Parathyroid adenoma (tissue), 2 donors: ENCODE measurements at regions not wholly inside any gene's neighbourhood (a gene's known extent, or its start where the extent isn't known, plus 50 kb on each side); places are given as distances from the start of the nearest gene placed in this dataset.

Source experiments
- H2AFZ ChIP-seq: fragments of 300-600 bp; sonication (generic); one replicate; pipeline ENCODE4 v1.7.0; 2017; ENCODE audit warnings: antibody characterized with exemption, mild to moderate bottlenecking
- H3K27ac ChIP-seq: fragments of 300-600 bp; sonication (generic); one replicate; pipeline ENCODE4 v1.7.0; 2017
- H3K27me3 ChIP-seq: fragments of 300-600 bp; sonication (generic); one replicate; pipeline ENCODE4 v1.7.0; 2017; ENCODE audit warnings: low read length; ENCODE audit not compliant: control insufficient read depth, insufficient read depth
- H3K36me3 ChIP-seq: fragments of 300-600 bp; sonication (generic); one replicate; pipeline ENCODE4 v1.7.0; 2017; ENCODE audit warnings: low read length; ENCODE audit not compliant: control insufficient read depth, insufficient read depth
- H3K4me1 ChIP-seq: fragments of 300-600 bp; sonication (generic); one replicate; pipeline ENCODE4 v1.7.0; 2017; ENCODE audit warnings: control low read depth
- H3K4me2 ChIP-seq: fragments of 300-600 bp; sonication (generic); one replicate; pipeline ENCODE4 v1.7.0; 2017; ENCODE audit warnings: low read length
- H3K4me3 ChIP-seq: fragments of 300-600 bp; sonication (generic); one replicate; pipeline ENCODE4 v1.7.0; 2017; ENCODE audit warnings: low read depth, low read length
- H3K79me2 ChIP-seq: fragments of 300-600 bp; sonication (generic); one replicate; pipeline ENCODE4 v1.7.0; 2017; ENCODE audit warnings: control low read depth
- H3K9ac ChIP-seq: fragments of 300-600 bp; sonication (generic); one replicate; pipeline ENCODE4 v1.7.0; 2017; ENCODE audit warnings: mild to moderate bottlenecking
- H3K9me3 ChIP-seq: fragments of 300-600 bp; sonication (generic); one replicate; pipeline ENCODE4 v1.7.0; 2017; ENCODE audit warnings: low read length; ENCODE audit not compliant: control insufficient read depth
- TF ChIP-seq, protein P1 (sequence below): fragments of 300-600 bp; sonication (generic); IDR thresholded peaks from one replicate; pipeline ENCODE4 v1.7.0; 2017; ENCODE audit warnings: antibody characterized with exemption, mild to moderate bottlenecking
- donor health status: primary hyperparathyroidism.

DNA sequence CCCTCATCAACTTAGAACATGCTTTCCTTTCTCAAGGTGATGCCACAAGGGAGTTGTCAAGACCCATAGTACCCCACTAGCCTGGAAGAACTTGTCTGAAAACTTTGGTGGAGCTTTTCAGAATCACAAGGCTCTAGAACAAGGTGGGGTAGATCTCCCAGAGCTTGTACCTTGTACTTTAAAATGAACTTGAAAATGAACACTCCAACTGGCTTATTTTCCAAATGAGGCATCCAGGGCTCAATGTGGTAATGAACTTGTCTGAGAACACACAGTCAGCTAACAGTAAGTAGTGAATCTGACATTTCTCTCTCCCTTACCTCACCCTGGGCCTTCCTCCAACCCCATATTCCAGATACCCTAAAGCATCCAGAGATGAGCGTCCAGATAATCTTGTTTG lies 81.8 kb upstream of the THBS1 start:
- no peak overlapping the region for H3K4me3 ChIP-seq
- no peak overlapping the region for H3K9ac ChIP-seq
- H2AFZ ChIP-seq, result no peak overlapping the region
- no peaks in the 10 kb centered on the region for H3K79me2 ChIP-seq
- no peak overlapping the region for H3K27ac ChIP-seq
- H3K4me2 ChIP-seq, result no peak overlapping the region
- no peaks in the 10 kb centered on the region for H3K4me1 ChIP-seq
- no peaks in the 10 kb centered on the region for H3K36me3 ChIP-seq
- H3K9me3 ChIP-seq, result no peaks in the 10 kb centered on the region
- TF ChIP-seq, protein P1, sequence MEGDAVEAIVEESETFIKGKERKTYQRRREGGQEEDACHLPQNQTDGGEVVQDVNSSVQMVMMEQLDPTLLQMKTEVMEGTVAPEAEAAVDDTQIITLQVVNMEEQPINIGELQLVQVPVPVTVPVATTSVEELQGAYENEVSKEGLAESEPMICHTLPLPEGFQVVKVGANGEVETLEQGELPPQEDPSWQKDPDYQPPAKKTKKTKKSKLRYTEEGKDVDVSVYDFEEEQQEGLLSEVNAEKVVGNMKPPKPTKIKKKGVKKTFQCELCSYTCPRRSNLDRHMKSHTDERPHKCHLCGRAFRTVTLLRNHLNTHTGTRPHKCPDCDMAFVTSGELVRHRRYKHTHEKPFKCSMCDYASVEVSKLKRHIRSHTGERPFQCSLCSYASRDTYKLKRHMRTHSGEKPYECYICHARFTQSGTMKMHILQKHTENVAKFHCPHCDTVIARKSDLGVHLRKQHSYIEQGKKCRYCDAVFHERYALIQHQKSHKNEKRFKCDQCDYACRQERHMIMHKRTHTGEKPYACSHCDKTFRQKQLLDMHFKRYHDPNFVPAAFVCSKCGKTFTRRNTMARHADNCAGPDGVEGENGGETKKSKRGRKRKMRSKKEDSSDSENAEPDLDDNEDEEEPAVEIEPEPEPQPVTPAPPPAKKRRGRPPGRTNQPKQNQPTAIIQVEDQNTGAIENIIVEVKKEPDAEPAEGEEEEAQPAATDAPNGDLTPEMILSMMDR, result no peak
- H3K27me3 ChIP-seq, result no peaks in the 10 kb centered on the region

DNA sequence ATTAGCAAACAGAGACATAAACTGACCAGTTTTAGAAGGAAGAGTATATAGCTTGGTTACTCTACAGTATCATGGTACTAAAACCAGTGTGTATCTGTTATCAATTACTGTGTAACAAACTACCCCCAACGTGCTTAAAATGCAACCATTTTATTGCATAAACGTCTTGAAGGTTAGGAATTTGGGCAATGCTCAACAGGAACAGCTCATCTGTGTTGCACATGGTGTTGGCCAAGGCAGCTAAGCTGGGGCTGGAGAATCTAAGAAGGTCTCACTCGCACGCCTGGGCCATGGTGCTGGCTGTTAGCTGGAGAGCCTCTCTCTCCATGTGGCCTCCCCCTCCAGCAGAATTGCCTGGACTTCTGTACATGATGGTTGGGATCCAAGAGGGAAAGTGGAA lies 81.2 kb upstream of the THBS1 start:
- H3K36me3 ChIP-seq, result no peaks in the 10 kb centered on the region
- TF ChIP-seq, protein P1, result no peak
- H3K9ac ChIP-seq, result no peak overlapping the region
- H3K4me1 ChIP-seq, result no peaks in the 10 kb centered on the region
- H3K4me3 ChIP-seq, result no peak overlapping the region
- H3K4me2 ChIP-seq, result no peak overlapping the region
- no peak overlapping the region for H3K27ac ChIP-seq
- H3K9me3 ChIP-seq, result no peaks in the 10 kb centered on the region
- no peak overlapping the region for H2AFZ ChIP-seq
- no peaks in the 10 kb centered on the region for H3K27me3 ChIP-seq
- H3K79me2 ChIP-seq, result no peaks in the 10 kb centered on the region

DNA sequence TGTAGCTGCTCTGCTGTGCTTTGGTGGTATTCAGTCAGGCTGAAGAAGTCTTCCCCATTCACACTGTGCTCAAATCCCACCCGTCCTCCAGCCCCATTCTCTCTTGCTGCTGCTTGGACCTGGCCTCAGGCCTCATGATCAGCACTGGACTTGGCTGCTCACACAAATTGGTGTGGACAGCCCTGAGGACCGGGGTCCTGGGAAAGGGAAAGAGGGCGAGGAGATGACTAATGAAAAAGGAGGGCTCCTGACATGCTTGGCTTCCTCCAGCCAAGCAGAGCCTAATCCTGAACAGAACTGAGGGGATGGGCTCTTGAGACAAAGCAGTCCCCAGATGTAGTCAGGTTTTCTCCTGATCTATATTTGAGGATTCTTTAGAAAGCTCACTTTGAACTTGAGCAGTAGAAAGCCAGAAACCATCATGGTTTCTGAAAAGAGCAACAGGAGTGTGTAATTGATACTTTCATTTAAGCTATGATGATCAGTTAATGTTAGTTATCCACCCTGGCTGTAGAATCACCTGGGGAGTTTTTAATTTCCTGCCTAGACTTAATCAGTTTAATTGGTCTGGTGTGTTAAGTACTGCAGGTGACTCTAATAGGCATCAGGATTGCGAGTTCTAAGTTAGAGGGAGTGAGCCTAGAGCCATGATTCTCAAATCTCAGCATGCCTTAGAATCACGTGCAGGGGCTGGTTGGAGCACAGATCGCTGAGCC lies 79.4 kb upstream of the THBS1 start:
- no peak overlapping the region for H2AFZ ChIP-seq
- H3K4me3 ChIP-seq, result no peak overlapping the region
- no peaks in the 10 kb centered on the region for H3K9me3 ChIP-seq
- H3K4me2 ChIP-seq, result no peak overlapping the region
- TF ChIP-seq, protein P1, result no peak
- no peaks in the 10 kb centered on the region for H3K36me3 ChIP-seq
- H3K27me3 ChIP-seq, result no peaks in the 10 kb centered on the region
- no peaks in the 10 kb centered on the region for H3K4me1 ChIP-seq
- H3K27ac ChIP-seq, result no peak overlapping the region
- H3K79me2 ChIP-seq, result no peaks in the 10 kb centered on the region
- no peak overlapping the region for H3K9ac ChIP-seq

DNA sequence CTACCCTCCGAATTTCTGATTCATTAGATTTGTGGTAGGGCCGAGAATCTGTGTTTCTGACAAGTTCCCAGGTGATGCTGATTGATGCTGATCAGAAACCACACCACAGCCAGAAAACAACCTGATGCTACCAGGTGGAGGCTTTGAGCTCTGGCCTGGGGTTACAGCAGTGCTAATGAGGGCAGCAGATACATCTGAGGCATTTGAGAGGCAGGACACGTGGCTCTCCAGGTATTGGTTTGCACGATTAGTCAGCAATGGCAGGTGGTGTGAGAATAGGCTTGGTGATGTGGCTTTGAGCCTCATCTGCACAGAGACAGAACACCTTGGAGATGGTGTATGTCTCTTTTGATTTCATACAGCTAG lies 78.8 kb upstream of the THBS1 start:
- H2AFZ ChIP-seq, result no peak overlapping the region
- H3K36me3 ChIP-seq, result no peaks in the 10 kb centered on the region
- H3K9ac ChIP-seq, result no peak overlapping the region
- TF ChIP-seq, protein P1, result no peak
- H3K4me3 ChIP-seq, result no peak overlapping the region
- H3K4me1 ChIP-seq, result no peaks in the 10 kb centered on the region
- no peak overlapping the region for H3K27ac ChIP-seq
- H3K4me2 ChIP-seq, result no peak overlapping the region
- H3K79me2 ChIP-seq, result no peaks in the 10 kb centered on the region
- H3K27me3 ChIP-seq, result no peaks in the 10 kb centered on the region
- no peaks in the 10 kb centered on the region for H3K9me3 ChIP-seq

DNA sequence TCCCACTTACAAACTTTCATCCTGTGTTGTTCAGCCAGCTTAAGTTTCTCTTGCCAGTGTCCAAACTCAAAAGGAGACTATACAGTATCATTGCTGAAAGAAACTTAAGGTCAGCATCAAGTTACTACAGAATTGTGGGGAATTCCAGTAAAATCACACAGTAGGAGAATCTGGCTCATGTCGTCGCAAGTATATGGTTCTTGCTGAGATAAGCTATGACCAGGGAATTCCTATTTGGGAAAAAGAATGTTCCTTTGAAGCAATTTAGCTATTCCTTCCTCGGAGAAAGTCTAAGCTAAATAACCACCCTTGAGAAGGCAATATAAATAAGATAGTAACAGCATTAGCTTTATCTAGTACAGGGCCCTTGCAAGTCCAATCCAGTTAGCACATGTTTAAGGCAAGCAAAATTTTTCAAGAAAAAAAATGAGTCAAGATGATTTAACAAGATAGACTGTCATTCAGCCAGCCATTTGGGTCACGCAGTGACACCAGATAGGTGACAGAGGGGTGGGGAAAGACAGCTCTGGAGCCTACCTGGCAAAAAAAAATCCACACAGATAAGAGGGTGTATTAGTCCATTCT lies 78.2 kb upstream of the THBS1 start:
- TF ChIP-seq, protein P1, result no peak

More for the DNA sequence above, 78.2 kb upstream of the THBS1 start:
- H3K79me2 ChIP-seq, result no peaks in the 10 kb centered on the region
- no peak overlapping the region for H2AFZ ChIP-seq
- H3K36me3 ChIP-seq, result no peaks in the 10 kb centered on the region
- no peaks in the 10 kb centered on the region for H3K9me3 ChIP-seq
- no peak overlapping the region for H3K9ac ChIP-seq
- no peak overlapping the region for H3K4me2 ChIP-seq
- no peaks in the 10 kb centered on the region for H3K27me3 ChIP-seq
- no peaks in the 10 kb centered on the region for H3K4me1 ChIP-seq
- H3K4me3 ChIP-seq, result no peak overlapping the region
- no peak overlapping the region for H3K27ac ChIP-seq
